GM18861 (cell line): ENCODE measurements at regions not wholly inside any gene's neighbourhood (a gene's known extent, or its start where the extent isn't known, plus 50 kb on each side); places are given as distances from the start of the nearest gene placed in this dataset.

ENCODE experiments used
- ATAC-seq: cut with Tn5 transposase; IDR thresholded peaks from one replicate; pipeline ENCODE4 v1.9.1; 2021; ENCODE audit not compliant: unreplicated experiment

GRCh38 chr9:99361817-99362216 lies 139.7 kb downstream of the SEC61B start:
- ATAC-seq: no peak

- ATAC-seq: no peak
Observed at GRCh38 chr9:99362321-99362720, 140.2 kb downstream of the SEC61B start.

GRCh38 chr9:99363509-99363908 lies 141.4 kb downstream of the SEC61B start:
- no peak for ATAC-seq

GRCh38 chr9:99365233-99365980 lies 143.3 kb downstream of the SEC61B start:
- ATAC-seq: no peak

- no peak for ATAC-seq
Observed at GRCh38 chr9:99366183-99366582, 144.1 kb downstream of the SEC61B start.

- ATAC-seq: no peak
Observed at GRCh38 chr9:99366621-99367020, 144.5 kb downstream of the SEC61B start.

- no peak for ATAC-seq
Observed at GRCh38 chr9:99368341-99369326, 146.6 kb downstream of the SEC61B start.

GRCh38 chr9:99369327-99369722 lies 147.2 kb downstream of the SEC61B start:
- ATAC-seq: no peak

- no peak for ATAC-seq
Observed at GRCh38 chr9:99370376-99370775, 148.3 kb downstream of the SEC61B start.

GRCh38 chr9:99371376-99371775 lies 149.3 kb downstream of the SEC61B start:
- ATAC-seq: no peak

- ATAC-seq: no peak
Observed at GRCh38 chr9:99373912-99374311, 151.8 kb downstream of the SEC61B start.

- no peak for ATAC-seq
Observed at GRCh38 chr9:99374793-99375192, 152.7 kb downstream of the SEC61B start.

GRCh38 chr9:99375481-99375880 lies 153.4 kb downstream of the SEC61B start:
- no peak for ATAC-seq

- no peak for ATAC-seq
Observed at GRCh38 chr9:99377790-99378775, 156.0 kb downstream of the SEC61B start.

- ATAC-seq: no peak
Observed at GRCh38 chr9:99383536-99383935, 161.5 kb downstream of the SEC61B start.

- ATAC-seq: no peak
Observed at GRCh38 chr9:99385215-99385614, 163.1 kb downstream of the SEC61B start.

- no peak for ATAC-seq
Observed at GRCh38 chr9:99385814-99386279, 163.8 kb downstream of the SEC61B start.

- ATAC-seq: no peak
Observed at GRCh38 chr9:99387431-99387830, 165.3 kb downstream of the SEC61B start.

GRCh38 chr9:99389087-99390033 lies 167.3 kb downstream of the SEC61B start:
- ATAC-seq: no peak
